WERI-Rb-1 (cell line): ENCODE measurements at regions not wholly inside any gene's neighbourhood (a gene's known extent, or its start where the extent isn't known, plus 50 kb on each side); places are given as distances from the start of the nearest gene placed in this dataset.

Experiments
- DNase-seq: peaks from one replicate; pipeline ENCODE4 v3.0.0-alpha.2; 2020
- H3K27ac ChIP-seq: fragments of 250-450 bp; sonication (Bioruptor Pico); 2 replicates; pipeline ENCODE4 v1.5.1; 2020; ENCODE audit warnings: mild to moderate bottlenecking, moderate library complexity
- H3K27me3 ChIP-seq: fragments of 250-450 bp; sonication (Bioruptor Pico); 2 replicates; pipeline ENCODE4 v1.5.1; 2021; ENCODE audit warnings: mild to moderate bottlenecking, low read depth, moderate library complexity; ENCODE audit not compliant: insufficient read depth, severe bottlenecking
- H3K36me3 ChIP-seq: fragments of 250-450 bp; sonication (Bioruptor Pico); 2 replicates; pipeline ENCODE4 v1.5.1; 2020; ENCODE audit warnings: mild to moderate bottlenecking, moderate library complexity
- H3K4me3 ChIP-seq: 2 replicates; pipeline ENCODE4 v1.5.1; 2011; ENCODE audit warnings: low read depth, mild to moderate bottlenecking, control low read depth, low read length
- H3K9me3 ChIP-seq: fragments of 250-450 bp; sonication (Bioruptor Pico); 2 replicates; pipeline ENCODE4 v1.5.1; 2021; ENCODE audit warnings: mild to moderate bottlenecking, moderate library complexity; ENCODE audit not compliant: severe bottlenecking
- TF ChIP-seq, protein P1 (sequence below): IDR thresholded peaks from 2 replicates; pipeline ENCODE4 v1.5.1; 2011; ENCODE audit warnings: low read depth, mild to moderate bottlenecking, control low read depth, inconsistent platforms, low read length

- Histone ChIP-seq H3K36me3 (no peaks in the 10 kb centered on the region), H3K27ac (no peak overlapping the region), H3K27me3 (no peaks in the 10 kb centered on the region)
Measured at GRCh38 chr11:115758011-115758410, 253.8 kb upstream of the CADM1 start.

DNA sequence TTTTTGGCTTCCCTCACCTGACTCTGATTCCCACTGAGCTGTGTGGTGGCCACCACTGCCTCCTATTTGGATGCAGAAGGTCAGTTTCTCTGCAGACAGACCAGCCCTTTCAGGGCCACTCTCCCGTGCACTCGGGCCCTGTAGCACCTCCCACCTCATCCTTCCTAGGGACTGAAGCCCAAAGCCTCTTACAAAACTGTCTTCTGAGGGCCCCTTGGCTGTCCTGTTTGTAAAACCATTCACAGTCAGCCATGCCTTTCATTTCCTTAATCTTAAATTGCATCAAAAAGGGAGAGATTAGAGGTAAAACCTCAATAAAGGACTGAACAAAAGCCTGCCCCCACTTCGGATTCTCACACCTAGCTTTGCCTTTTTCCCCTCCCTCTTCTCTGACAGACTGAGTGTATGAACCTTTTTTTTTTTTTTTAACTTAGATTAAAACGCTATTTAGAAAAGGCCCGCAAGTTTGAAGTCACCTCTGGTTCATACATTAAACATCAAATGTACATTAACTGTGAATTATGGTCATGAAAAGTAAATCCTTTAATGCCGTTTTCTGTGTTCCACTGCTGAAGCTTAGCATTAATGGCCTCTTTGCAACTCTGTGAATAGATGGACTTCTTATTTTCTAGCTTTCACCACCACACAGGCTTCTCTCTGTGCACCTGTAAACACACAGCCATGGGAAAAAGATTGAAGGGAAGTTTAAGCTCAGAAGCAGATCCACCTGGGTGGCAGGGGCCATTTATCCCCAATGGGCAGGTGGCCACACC lies 247.2 kb upstream of the CADM1 start:
- Histone ChIP-seq H3K9me3 (no peaks in the 10 kb centered on the region), H3K27ac (no peak overlapping the region), H3K36me3 (no peaks in the 10 kb centered on the region), H3K4me3 (no peak overlapping the region), H3K27me3 (no peaks in the 10 kb centered on the region)
- DNase-seq: peak; percentile 39
- TF ChIP-seq, protein P1, sequence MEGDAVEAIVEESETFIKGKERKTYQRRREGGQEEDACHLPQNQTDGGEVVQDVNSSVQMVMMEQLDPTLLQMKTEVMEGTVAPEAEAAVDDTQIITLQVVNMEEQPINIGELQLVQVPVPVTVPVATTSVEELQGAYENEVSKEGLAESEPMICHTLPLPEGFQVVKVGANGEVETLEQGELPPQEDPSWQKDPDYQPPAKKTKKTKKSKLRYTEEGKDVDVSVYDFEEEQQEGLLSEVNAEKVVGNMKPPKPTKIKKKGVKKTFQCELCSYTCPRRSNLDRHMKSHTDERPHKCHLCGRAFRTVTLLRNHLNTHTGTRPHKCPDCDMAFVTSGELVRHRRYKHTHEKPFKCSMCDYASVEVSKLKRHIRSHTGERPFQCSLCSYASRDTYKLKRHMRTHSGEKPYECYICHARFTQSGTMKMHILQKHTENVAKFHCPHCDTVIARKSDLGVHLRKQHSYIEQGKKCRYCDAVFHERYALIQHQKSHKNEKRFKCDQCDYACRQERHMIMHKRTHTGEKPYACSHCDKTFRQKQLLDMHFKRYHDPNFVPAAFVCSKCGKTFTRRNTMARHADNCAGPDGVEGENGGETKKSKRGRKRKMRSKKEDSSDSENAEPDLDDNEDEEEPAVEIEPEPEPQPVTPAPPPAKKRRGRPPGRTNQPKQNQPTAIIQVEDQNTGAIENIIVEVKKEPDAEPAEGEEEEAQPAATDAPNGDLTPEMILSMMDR: no peak

More at GRCh38 chr11:115758011-115758410, 253.8 kb upstream of the CADM1 start:
- TF ChIP-seq, protein P1: no peak
- DNase-seq: no peak
- Histone ChIP-seq H3K4me3 (no peak overlapping the region), H3K9me3 (no peaks in the 10 kb centered on the region)

DNA sequence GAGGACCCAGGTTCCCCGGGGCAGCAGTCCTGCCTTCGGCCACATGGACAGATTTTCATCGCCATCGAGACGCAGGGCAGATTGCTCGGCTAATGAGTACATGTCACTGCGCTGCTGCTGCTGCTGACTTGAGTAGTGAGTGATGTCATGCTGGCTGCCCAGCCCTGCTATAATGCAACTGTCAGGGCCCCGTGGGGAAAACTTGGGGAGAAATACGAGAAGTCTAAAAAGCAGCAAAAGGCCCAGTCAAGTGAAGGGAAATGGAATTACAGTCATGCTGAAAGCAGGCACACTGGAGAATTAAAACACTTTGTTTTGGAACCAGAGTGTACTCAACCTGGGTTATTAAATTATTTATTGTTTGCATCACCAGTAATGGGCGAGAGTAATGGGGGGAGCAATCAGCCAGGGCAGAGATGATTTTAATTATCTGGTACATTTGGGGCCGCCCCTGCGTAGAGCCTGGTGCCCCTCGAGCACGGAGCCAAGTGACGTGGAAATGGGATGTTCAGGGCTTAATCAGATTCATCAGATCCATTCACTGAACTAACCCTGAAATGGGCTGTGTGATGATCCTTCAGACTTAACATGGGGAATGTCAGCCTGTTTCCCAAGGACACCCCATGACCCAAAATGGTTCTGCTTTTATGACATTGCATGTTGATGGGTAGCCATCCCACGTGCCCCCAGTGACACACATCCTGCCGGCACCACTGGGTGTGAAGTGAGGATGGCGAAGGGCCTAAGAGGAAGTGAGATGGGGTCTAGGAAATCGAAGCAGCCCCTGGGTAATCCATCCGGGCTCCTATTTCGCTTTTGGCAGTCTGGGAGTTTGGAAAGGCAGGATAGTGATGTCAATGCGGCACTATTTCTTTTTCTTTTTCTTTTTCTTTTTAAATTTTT lies 241.6 kb upstream of the CADM1 start:
- Histone ChIP-seq H3K27me3 (no peaks in the 10 kb centered on the region), H3K9me3 (no peaks in the 10 kb centered on the region), H3K36me3 (no peaks in the 10 kb centered on the region), H3K4me3 (no peak overlapping the region), H3K27ac (no peak overlapping the region)
- DNase-seq: no peak
- TF ChIP-seq, protein P1: no peak

DNA sequence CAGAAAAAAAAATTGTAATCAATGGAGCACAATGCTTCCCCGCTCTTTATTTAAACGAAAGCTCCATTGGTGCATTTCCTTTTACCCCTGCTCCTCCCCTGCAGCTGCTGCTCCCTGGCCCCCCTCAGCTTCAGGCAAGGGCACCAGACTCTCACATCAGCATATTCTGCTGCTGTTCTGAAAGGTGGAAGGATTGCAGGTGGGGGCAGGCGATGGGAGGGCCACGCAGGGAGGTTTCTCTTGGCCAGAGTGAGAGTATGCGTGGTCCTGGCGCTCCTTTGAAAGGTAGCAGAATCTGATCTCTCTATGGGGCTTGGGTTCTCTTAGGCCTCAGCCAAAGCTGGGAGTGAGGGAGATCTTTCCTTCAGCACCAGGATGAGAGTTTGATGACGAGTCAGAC lies 240.9 kb upstream of the CADM1 start:
- TF ChIP-seq, protein P1: no peak
- Histone ChIP-seq H3K4me3 (no peak overlapping the region), H3K9me3 (no peaks in the 10 kb centered on the region), H3K36me3 (no peaks in the 10 kb centered on the region), H3K27me3 (no peaks in the 10 kb centered on the region), H3K27ac (no peak overlapping the region)
- DNase-seq: no peak

- no peaks in the 10 kb centered on the region for H3K9me3 ChIP-seq
- no peaks in the 10 kb centered on the region for H3K36me3 ChIP-seq
- H3K27ac ChIP-seq: no peak overlapping the region
- H3K4me3 ChIP-seq: no peak overlapping the region
- peak; percentile 28 for DNase-seq
- TF ChIP-seq, protein P1: no peak
- H3K27me3 ChIP-seq: no peaks in the 10 kb centered on the region
Measured at GRCh38 chr11:115743719-115744118, 239.5 kb upstream of the CADM1 start.
